ENCODE measurements at regions not wholly inside any gene's neighbourhood (a gene's known extent, or its start where the extent isn't known, plus 50 kb on each side); places are given as distances from the start of the nearest gene placed in this dataset.
"Not testable (repeated sequence)": the region's sequence is repeated elsewhere in the genome, so short reads cannot be mapped to it uniquely, and the experiment has no call there.

GRCh38 chr20:47907031-47907675, 121.9 kb upstream of the SULF2 start:
- no peak for DNase-seq

- DNase-seq, result no peak
Observed at GRCh38 chr20:47906348-47906660, 121.0 kb upstream of the SULF2 start.

GRCh38 chr20:47905628-47906347, 120.5 kb upstream of the SULF2 start:
- no peak for DNase-seq

GRCh38 chr20:47903009-47903408, 117.7 kb upstream of the SULF2 start:
- DNase-seq, result not testable (repeated sequence)

- DNase-seq, result not testable (repeated sequence)
Observed at GRCh38 chr20:47899313-47899712, 114.0 kb upstream of the SULF2 start.

GRCh38 chr20:47897461-47897860, 112.2 kb upstream of the SULF2 start:
- DNase-seq, result no peak

- DNase-seq, result not testable (repeated sequence)
Observed at GRCh38 chr20:47892681-47893080, 107.4 kb upstream of the SULF2 start.

GRCh38 chr20:47890708-47891107, 105.4 kb upstream of the SULF2 start:
- DNase-seq, result not testable (repeated sequence)

- DNase-seq, result not testable (repeated sequence)
Observed at GRCh38 chr20:47889751-47890150, 104.5 kb upstream of the SULF2 start.

GRCh38 chr20:47888351-47888750, 103.1 kb upstream of the SULF2 start:
- DNase-seq, result no peak

- DNase-seq, result no peak
Observed at GRCh38 chr20:47887477-47888080, 102.3 kb upstream of the SULF2 start.

GRCh38 chr20:47887064-47887463, 101.8 kb upstream of the SULF2 start:
- DNase-seq, result no peak

GRCh38 chr20:47886454-47887041, 101.3 kb upstream of the SULF2 start:
- no peak for DNase-seq

GRCh38 chr20:47885909-47886453, 100.7 kb upstream of the SULF2 start:
- DNase-seq, result no peak

- DNase-seq, result not testable (repeated sequence)
Observed at GRCh38 chr20:47883940-47884339, 98.7 kb upstream of the SULF2 start.

- no peak for DNase-seq
Observed at GRCh38 chr20:47883186-47883585, 97.9 kb upstream of the SULF2 start.

- DNase-seq, result no peak
Observed at GRCh38 chr20:47879771-47880170, 94.5 kb upstream of the SULF2 start.

- no peak for DNase-seq
Observed at GRCh38 chr20:47878601-47879027, 93.3 kb upstream of the SULF2 start.

GRCh38 chr20:47876311-47877088, 91.2 kb upstream of the SULF2 start:
- no peak for DNase-seq

- DNase-seq, result no peak
Observed at GRCh38 chr20:47875297-47876025, 90.2 kb upstream of the SULF2 start.

- no peak for DNase-seq
Observed at GRCh38 chr20:47872341-47872740, 87.1 kb upstream of the SULF2 start.

- DNase-seq, result no peak
Observed at GRCh38 chr20:47870475-47870874, 85.2 kb upstream of the SULF2 start.
